HuH-7 (cell line): ENCODE measurements at regions not wholly inside any gene's neighbourhood (a gene's known extent, or its start where the extent isn't known, plus 50 kb on each side); places are given as distances from the start of the nearest gene placed in this dataset.

Experiments
- DNase-seq: peaks from one replicate; pipeline ENCODE4 v3.0.0; 2011; ENCODE audit warnings: low spot score

- no peak for DNase-seq
These were observed 61.8 kb upstream of the PLEKHG1 start for GRCh38 chr6:150537893-150538292.

GRCh38 chr6:150539111-150539510 is 60.6 kb upstream of the PLEKHG1 start:
- no peak for DNase-seq

DNA sequence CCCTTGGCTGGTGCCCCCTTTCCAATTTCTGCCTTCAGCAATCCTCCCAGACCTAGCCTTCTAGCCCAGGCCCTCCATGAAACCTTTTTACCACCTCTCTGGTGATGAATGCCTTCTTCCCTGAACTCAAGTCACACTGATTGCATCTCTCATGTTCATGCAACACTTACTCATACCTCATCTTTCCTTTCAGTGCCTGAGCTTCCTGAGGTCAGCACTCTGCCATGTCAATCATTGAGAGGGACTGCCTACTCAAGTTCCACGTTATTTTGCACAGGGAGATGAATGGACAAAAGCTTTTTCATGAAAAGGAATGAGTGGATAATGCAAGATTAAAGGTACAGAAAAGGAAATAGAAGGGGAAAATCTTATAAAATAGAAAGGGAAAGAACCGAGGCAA is 60.1 kb upstream of the PLEKHG1 start:
- DNase-seq, result no peak

- no peak for DNase-seq
These were observed 58.1 kb upstream of the PLEKHG1 start for GRCh38 chr6:150541576-150541975.

DNA sequence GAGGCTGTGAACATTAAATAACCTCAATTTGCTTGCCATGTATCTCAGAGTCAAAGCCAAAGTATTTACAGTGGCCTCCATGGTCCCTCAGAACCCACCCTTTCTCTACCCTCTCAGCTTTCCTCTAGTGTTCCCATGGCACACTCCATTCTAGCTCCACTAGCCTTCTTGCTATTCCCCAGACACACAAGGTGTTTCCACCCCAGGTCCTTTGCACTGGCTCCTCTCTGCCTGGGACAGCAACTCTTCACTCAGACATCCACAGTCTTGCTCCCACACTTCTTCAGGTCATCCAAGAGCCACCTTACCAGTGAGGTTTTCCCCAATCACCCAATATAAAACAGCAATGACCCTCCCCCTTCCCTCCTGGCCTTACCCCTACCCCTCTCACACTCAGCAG is 56.5 kb upstream of the PLEKHG1 start:
- DNase-seq, result no peak

DNA sequence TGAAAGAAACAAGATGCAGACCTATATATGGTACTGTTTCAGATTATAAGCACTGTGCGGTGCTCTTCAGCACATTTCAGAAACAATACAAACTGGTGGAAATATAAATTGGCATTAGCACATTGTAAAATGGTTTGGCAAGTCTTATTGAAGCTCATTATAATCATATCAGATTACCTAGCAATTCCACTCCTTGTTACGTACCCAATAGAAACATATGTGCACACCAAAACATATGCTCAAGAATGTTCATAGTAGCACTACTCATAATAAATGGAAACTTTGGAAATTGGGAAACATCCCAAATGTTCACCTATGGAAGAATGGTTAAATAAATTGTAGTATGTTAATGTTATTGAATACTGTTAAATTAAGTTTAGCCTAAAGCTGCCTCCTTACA is 54.9 kb upstream of the PLEKHG1 start:
- DNase-seq, result no peak

DNA sequence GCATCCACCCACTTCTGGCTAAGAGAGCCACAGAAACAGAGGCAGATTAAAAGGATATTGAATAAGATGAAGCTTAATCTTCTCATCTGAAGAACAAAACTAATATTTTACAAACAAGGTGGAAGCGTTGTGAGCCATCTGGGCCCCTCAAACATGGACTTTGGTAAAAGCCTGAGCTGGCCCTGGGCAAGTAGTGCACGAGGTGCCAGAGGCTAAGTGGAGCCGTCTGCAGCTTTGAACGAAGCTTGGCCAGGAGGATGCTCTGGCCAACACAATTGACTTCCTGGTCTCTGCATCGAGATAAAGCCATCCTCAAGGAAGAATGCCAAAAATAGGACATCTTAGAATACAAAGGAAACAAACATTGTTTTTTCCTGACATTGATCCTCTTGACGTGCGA is 53.2 kb upstream of the PLEKHG1 start:
- DNase-seq, result no peak

DNA sequence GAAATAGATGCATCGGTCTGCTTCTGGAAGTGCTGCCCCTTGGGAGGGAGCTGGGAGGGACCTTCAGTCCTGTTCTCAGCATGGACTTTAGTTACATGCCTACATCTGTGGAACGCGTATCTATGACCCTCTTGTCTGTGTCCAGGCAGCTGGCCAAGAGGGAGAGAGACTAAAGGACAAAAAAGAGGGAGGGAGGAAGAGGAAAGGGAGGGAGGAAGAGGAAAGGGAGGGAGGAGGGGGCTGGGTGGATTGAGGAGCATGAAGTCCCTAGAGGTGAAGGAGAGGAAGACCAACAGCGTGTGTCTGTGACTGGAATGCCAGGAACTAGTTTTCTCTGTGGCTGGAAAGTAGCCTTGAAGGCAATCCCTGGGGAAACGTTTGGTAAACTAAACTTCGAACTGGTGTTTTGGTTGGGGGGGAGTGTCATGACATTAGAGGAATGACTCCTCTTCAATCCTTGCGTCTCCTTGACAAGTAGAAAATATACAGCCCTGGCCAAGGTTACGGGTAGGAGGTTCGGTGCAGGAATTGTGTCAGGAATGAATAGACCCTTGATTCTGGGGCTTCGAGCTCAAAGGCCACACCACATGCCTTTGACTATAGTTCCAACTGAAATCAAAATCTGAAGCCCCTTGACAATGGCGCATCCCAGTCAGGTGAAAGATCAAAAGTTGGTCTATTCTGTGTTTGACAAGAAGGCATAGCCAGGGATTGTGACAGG is 52.0 kb upstream of the PLEKHG1 start:
- DNase-seq, result no peak

DNA sequence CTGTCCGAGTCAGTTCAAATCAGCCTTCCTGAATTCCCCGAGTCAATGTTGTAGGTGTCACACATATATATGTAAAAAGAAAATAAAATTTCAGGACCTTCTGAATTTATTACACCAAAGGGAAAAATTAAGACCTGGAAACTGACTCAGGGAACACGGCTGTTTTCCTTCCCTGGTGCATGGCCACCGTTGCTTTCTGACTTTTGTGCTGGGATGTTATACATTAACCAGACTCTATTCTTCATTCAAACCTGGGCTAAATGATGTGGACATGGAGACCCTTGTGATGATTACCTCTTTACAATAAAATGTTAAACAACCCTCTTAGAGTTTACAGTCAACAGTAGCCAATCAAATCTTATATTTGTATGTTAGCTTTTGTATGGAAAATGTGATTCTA is 51.4 kb upstream of the PLEKHG1 start:
- no peak for DNase-seq

GRCh38 chr6:150549007-150549406 is 50.7 kb upstream of the PLEKHG1 start:
- no peak for DNase-seq

DNA sequence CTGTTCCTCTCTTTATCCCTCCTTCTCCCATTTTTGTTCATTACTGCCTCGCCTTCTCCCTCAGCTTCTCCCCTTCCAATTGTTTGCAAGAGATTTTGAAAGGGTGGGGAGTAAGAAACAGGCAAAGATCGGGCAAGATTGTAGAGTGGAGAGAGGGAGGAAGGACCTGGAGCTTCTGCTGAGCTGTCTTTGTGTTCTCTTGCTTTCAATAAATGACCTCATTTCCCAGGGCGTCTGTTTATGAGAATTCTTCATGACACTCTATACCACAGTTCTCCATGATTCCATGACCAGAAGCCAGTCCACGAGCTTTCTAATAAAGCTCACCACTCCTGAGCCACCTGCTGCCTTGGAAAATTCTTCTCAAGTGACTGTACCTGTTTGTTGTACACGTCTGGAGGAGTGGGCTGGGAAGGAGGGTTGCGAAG is 50.0 kb upstream of the PLEKHG1 start:
- no peak for DNase-seq
